Adrenal gland (tissue), 9 donors: ENCODE measurements at regions not wholly inside any gene's neighbourhood (a gene's known extent, or its start where the extent isn't known, plus 50 kb on each side); places are given as distances from the start of the nearest gene placed in this dataset.

Experiments used
- DNase-seq, 7 donors: peaks; one replicate each; pipeline ENCODE4 v3.0.0-alpha.2; 2019 to 2020
- H3K27ac ChIP-seq, 5 donors: fragments of 200-600 bp; sonication (generic) in 4 of 5; 1 replicate in 3 of 5; 2 replicates in 2 of 5; pipeline versions ENCODE4 v1.5.1 to v1.8.0; 2016 to 2020; ENCODE audit warnings: mild to moderate bottlenecking in 1 of 5
- H3K27me3 ChIP-seq: fragments of 200-600 bp; 2 replicates; pipeline ENCODE4 v1.8.0; 2021
- H3K36me3 ChIP-seq, 2 donors: fragments of 200-600 bp; replicated peaks in 1 of 2; 1 replicate in 1 of 2; 2 replicates in 1 of 2; pipeline versions ENCODE4 v1.5.1 to v1.8.0; 2018 to 2022
- H3K4me1 ChIP-seq, 2 donors: fragments of 200-600 bp; replicated peaks in 1 of 2; 1 replicate in 1 of 2; 2 replicates in 1 of 2; pipeline versions ENCODE4 v1.5.1 to v1.8.0; 2018 to 2021
- H3K4me3 ChIP-seq, 4 donors: fragments of 200-600 bp; sonication (generic) in 3 of 4; one replicate each; pipeline ENCODE4 v1.5.1; 2016 to 2018
- H3K9me3 ChIP-seq, 3 donors: fragments of 200-600 bp; sonication (generic) in 1 of 3; replicated peaks in 1 of 3; 1 replicate in 2 of 3; 2 replicates in 1 of 3; pipeline versions ENCODE4 v1.5.1 to v1.8.0; 2016 to 2021
- POLR2A ChIP-seq, 2 donors: fragments of 450-650 bp; IDR thresholded peaks; one replicate each; pipeline ENCODE4 v1.6.1; 2017; ENCODE audit warnings: antibody characterized with exemption in 2 of 2, mild to moderate bottlenecking in 2 of 2, moderate library complexity in 1 of 2
- WGBS, 4 donors: extraction: QIAGEN DNeasy Blood & Tissue Kit in 2 of 4; methylation state at CpG; one replicate each; pipeline versions ENCODE4 v1.1.5 to v1.1.7; 2013 to 2017; 5-methylcytosine and 5-hydroxymethylcytosine counted together
- intact Hi-C, 2 donors: fragments of 100-400 bp; cut with DNase I; formaldehyde crosslinking; loops; one replicate each; pipeline versions ENCODE4 v1.14.1 to v1.15.0; 2022 to 2023
- TF ChIP-seq, protein P1 (sequence below), 6 experiments: fragments of 450-650 bp in 4 of 6; fragments of 200-600 bp in 2 of 6; sonication (generic) in 1 of 6; IDR thresholded peaks; 1 replicate in 5 of 6; 2 replicates in 1 of 6; pipeline versions ENCODE4 v1.5.1 to v1.8.0; 2016 to 2021; ENCODE audit warnings: antibody characterized with exemption in 6 of 6, mild to moderate bottlenecking in 2 of 6, moderate library complexity in 1 of 6
- donor health status: healthy with polysubstance abuse.
- donor health status: Bipolar disorder and iron deficiency.
- donor health status: DM: yes; HTN: yes; CAD: no.
- donor health status: DM: no; HTN: no; CAD: no.
- donor health status: DM: no; HTN: no; CAD: no.

DNA sequence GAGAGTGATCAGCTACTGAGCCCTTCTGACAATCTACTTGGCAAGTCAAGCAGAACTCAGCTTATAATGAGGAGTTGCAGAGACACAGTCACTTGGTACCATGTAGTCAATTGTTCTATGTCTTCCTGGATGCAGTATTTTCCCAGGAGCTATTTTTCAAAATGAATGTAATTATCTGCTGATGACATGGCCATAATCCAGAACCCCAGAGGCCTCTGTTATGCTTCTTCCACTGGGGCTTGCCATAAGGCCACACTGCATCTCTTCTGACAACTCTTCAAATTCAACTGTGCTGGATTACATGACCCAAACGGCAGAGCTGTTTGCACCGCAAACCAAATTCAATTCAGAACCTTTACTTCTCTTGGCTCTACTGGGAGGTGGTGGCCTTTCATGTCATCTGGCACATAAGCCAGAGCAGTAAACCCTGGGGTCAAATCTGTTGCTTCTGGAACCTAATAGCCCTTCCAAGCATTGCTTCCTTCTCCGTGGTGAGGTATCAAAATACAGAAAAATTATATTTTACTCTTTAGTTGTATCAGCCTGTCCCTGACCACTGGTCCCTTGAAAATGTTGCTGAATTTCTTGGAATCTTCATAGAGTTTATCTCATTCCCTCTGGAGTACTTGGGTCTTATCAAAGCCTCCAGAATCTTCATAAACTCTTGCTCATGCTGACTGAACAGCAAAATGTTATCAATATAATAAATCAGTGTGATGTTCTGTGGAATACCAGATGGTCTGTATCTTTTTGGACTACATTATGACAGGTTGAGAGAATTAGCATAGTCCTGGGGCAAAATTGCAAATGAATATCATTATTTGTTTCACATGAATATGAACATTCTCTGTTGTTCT is 79.4 kb upstream of the DCN start:
- H3K9me3 ChIP-seq = no peaks in the 10 kb centered on the region
- 45 to 68% (median 62%) methylated on average over 3 of the region's 3 CpGs for WGBS, 4 donors
- intact Hi-C loops = no loop called here
- TF ChIP-seq, protein P1, sequence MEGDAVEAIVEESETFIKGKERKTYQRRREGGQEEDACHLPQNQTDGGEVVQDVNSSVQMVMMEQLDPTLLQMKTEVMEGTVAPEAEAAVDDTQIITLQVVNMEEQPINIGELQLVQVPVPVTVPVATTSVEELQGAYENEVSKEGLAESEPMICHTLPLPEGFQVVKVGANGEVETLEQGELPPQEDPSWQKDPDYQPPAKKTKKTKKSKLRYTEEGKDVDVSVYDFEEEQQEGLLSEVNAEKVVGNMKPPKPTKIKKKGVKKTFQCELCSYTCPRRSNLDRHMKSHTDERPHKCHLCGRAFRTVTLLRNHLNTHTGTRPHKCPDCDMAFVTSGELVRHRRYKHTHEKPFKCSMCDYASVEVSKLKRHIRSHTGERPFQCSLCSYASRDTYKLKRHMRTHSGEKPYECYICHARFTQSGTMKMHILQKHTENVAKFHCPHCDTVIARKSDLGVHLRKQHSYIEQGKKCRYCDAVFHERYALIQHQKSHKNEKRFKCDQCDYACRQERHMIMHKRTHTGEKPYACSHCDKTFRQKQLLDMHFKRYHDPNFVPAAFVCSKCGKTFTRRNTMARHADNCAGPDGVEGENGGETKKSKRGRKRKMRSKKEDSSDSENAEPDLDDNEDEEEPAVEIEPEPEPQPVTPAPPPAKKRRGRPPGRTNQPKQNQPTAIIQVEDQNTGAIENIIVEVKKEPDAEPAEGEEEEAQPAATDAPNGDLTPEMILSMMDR (IDR thresholded peaks at IDR 0.05) = no peak
- TF ChIP-seq POLR2A (IDR thresholded peaks at IDR 0.05) = no peak
- no peaks in the 10 kb centered on the region for H3K36me3 ChIP-seq
- no peaks in the 10 kb centered on the region for H3K4me1 ChIP-seq
- no peaks in the 10 kb centered on the region for H3K27me3 ChIP-seq
- DNase-seq = peak in 1 of 7 donors; percentile 18
- H3K4me3 ChIP-seq = no peak overlapping the region
- H3K27ac ChIP-seq = peak overlapping the region in 3 of 5 donors; percentile 1 to 31 (median 22)

DNA sequence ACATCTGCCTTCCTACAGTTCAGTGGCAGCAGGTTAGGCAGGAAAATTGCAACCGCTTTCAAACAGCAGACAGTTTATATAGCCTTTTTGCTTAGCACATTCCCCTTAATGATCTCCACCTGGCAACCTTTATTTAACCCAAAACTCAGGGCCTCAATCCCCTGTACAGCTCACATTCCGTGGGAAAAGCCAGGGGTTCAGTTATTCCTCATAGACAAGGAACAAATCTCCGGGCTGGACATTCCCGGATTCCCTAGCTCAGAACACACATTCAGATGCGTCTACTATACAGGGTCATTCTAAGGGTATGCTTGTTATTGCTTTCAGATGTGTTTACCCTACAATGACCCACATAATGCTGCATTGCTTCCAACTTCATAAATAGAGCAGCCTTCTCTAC is 73.8 kb upstream of the DCN start:
- TF ChIP-seq, protein P1 (IDR thresholded peaks at IDR 0.05) = no peak
- no peak for TF ChIP-seq POLR2A (IDR thresholded peaks at IDR 0.05)
- intact Hi-C loops = no loop called here
- 78 to 87% (median 83%) methylated on average over 5 of the region's 5 CpGs for WGBS, 4 donors
- Histone ChIP-seq H3K4me3 (no peak overlapping the region), H3K9me3 (no peaks in the 10 kb centered on the region), H3K27ac (no peak overlapping the region), H3K27me3 (no peaks in the 10 kb centered on the region), H3K36me3 (no peaks in the 10 kb centered on the region), H3K4me1 (no peaks in the 10 kb centered on the region)
- no peak for DNase-seq

DNA sequence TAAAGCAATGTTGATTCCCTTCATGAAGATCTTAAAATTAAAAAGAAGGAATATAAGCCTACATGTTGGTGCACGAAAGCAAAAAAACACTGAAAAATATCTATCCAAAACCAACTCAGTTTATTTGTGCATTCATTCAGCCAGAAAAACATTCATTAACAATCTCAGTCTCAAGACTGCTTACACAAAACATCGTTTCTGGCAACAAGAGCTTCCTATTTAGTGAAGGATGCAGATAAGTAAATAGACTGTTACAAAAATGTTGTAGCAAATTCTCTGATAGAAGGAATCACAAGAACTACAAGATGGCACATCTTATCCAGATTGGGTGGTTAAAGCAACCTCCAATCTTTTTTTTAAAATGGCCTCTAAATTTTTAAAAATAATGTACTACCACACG is 69.7 kb upstream of the DCN start:
- TF ChIP-seq POLR2A (IDR thresholded peaks at IDR 0.05) = no peak
- TF ChIP-seq, protein P1 (IDR thresholded peaks at IDR 0.05) = no peak
- no peaks in the 10 kb centered on the region for H3K36me3 ChIP-seq
- H3K4me1 ChIP-seq = no peaks in the 10 kb centered on the region
- H3K27me3 ChIP-seq = no peaks in the 10 kb centered on the region
- WGBS, 4 donors = 56 to 71% (median 69%) methylated on average over 3 of the region's 3 CpGs
- no peaks in the 10 kb centered on the region for H3K9me3 ChIP-seq
- DNase-seq = no peak
- H3K27ac ChIP-seq = no peak overlapping the region
- no peak overlapping the region for H3K4me3 ChIP-seq
- intact Hi-C loops = no loop called here

DNA sequence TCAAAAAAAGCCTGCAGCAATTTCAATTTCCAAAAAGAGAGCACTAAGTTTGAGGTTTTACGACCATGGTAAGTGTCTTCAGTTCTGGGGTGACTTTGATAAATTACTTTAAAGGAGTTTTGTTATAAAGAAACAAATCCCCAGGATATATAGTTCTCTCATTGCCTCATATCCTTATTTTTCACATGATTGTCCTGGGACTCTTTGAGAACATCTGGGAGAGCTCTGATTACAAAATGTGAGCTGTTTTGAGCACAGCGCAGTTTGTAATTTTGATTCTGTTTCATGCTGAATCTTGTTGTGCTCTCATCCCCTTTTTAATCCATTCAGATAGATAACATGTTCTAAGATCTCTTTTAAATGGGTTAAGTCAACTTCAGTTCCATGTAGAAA is 67.7 kb upstream of the DCN start:
- WGBS, 4 donors = 57 to 74% (median 70%) methylated on average over 2 of the region's 2 CpGs
- TF ChIP-seq, protein P1 (IDR thresholded peaks at IDR 0.05) = no peak
- TF ChIP-seq POLR2A (IDR thresholded peaks at IDR 0.05) = no peak
- intact Hi-C loops = no loop called here
- H3K4me1 ChIP-seq = no peaks in the 10 kb centered on the region
- no peak for DNase-seq
- H3K27ac ChIP-seq = peak overlapping the region in 2 of 5 donors; percentile 29 to 44
- no peaks in the 10 kb centered on the region for H3K27me3 ChIP-seq
- no peaks in the 10 kb centered on the region for H3K36me3 ChIP-seq
- peaks cover 0 to 6% (median 0%) of the 10 kb centered on the region in 3 donors for H3K9me3 ChIP-seq
- H3K4me3 ChIP-seq = no peak overlapping the region
